GM18498 (cell line): ENCODE measurements at regions not wholly inside any gene's neighbourhood (a gene's known extent, or its start where the extent isn't known, plus 50 kb on each side); places are given as distances from the start of the nearest gene placed in this dataset.
A peak's percentile ranks its signal among the peaks of the same experiment; 100 is the strongest.
"Not testable (repeated sequence)": the region's sequence is repeated elsewhere in the genome, so short reads cannot be mapped to it uniquely, and the experiment has no call there.

ENCODE experiments used
- ATAC-seq: cut with Tn5 transposase; IDR thresholded peaks from one replicate; pipeline ENCODE4 v1.9.1; 2021; ENCODE audit warnings: mild to moderate bottlenecking, moderate library complexity; ENCODE audit not compliant: unreplicated experiment

DNA sequence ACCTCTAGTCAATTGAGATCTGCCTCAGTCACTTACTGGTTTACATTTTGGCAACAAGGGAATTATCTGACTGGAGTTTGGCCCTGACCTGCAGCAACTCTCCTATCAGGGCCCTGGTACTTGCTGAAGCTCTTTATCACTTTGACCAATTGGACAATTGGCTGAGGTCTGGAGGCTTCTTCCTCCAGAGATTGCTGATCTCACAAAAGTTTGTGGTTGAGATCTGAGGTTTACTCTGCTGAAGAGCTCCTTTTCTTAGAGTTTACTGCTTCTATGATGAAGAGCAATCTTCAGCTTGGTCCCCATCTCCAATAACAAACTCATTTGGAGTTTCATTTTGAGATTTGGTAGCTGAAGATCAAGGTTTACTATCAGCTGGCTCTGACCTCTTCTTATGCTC, 276.9 kb upstream of the SGCG start:
- no peak for ATAC-seq

GRCh38 chr13:22915442-22916082, 265.2 kb upstream of the SGCG start:
- ATAC-seq, result peak; percentile 80

GRCh38 chr13:22916276-22916675, 264.5 kb upstream of the SGCG start:
- ATAC-seq, result not testable (repeated sequence)

- ATAC-seq, result peak; percentile 30
These were observed 254.7 kb upstream of the SGCG start for GRCh38 chr13:22925881-22926747.

DNA sequence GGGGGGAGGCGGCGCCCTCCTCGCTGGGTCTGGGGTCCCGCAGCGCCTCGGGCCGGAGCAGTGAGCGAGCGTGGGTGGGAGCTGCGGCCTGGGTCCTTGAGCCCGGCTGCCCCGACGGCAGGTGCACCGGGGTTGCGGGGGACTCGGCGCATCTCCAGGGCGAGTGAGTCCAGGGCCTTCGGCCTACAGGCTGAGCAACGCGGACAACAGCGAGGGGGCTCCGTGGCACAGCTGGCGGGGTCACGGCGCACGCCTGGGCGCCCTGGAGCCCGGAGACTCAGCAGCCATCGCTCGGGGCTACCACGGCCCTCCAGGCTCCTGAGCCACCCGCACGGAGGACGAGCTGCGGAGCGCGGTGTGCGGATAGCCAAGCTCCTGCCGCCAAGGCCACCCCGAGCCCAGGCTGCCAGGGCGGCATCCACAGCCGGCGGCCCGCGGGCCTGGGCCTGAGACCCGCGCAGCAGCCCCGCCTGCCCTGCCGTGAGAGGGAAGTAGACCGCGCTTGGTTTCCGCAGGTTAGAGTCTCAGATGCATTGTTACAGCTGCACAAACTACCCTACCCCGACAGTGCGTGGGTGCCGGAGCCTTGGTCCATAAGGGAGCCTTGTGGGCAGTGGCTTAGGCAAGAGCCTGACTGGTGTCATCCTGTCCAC, 253.9 kb upstream of the SGCG start:
- ATAC-seq, result peak; percentile 54

DNA sequence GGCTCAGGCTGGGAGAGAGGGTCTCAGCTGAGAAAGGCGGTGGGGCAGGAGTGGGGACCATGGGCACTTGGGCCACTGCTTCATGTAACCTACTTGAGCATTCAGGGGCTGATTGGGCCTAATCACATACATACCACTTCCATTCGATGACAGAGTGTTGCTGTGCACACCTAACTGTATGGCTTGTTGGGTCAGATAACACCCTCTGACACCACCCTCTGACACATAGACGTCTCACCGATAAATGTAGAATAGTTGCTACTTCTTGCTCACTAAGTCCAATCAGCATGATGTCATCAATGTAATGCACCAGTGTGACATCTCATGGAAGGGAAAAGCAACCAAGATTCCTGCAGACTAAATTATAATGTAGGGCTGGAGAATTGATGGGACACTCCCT, 252.9 kb upstream of the SGCG start:
- not testable (repeated sequence) for ATAC-seq

GRCh38 chr13:22929381-22930126, 251.2 kb upstream of the SGCG start:
- no peak for ATAC-seq

GRCh38 chr13:22931576-22931975, 249.2 kb upstream of the SGCG start:
- no peak for ATAC-seq

DNA sequence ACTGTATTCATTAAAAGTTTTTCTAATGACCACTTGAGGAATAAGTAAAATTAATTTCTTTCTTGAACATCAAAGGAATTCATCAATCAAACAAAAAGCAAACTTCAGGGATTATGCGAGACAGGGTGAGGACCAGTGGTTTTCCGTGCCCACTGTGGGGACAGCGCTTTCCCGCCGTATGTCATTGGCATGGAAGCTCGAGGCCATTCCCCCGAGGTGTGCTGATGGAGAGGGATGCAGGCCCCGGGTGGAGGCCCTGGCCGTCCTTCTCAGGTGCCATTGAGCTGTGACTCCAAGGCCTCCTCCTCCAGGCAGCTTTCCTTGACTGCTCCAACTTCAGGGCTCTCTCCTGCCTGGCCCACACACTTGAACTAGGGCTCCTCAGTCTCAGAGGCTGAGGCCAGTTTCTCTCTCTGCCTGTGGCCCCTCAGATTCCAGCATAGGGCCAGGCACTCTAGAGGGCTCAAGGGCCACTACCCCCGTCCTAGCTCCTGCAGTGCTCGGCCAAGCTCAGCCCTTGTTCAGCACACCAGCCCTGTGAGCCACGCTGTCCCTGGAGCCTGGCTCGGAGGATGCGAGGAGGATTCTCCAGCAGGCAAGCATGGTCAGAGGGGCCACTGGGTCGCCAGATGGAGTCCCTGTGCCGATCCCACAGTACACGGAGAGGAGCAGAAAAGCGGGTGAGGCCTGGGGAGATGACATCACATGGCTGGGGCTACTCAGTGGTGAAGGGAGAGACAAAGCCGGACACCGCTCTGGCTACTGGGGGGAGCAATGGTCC, 248.0 kb upstream of the SGCG start:
- not testable (repeated sequence) for ATAC-seq

DNA sequence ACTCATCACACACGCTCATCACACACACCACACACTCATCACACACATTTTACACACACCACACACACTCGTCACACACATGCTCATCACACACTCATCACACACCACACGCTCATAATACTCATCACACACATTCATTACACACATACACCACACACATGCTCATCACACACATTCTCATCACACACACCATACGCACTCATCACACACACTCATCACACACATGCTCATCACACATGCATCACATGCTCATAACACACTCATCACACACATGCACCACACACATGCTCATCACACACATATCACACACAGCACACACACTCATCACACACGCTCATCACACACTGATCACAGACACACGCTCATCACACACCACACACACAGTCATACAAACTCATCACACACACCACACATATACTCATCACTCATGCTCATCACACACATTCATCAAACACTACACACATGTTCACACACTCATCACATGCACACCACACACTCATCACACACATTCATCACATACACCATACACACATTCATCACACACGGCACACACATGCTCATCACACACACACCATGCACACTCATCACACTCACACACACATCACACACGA, 247.1 kb upstream of the SGCG start:
- ATAC-seq, result no peak

DNA sequence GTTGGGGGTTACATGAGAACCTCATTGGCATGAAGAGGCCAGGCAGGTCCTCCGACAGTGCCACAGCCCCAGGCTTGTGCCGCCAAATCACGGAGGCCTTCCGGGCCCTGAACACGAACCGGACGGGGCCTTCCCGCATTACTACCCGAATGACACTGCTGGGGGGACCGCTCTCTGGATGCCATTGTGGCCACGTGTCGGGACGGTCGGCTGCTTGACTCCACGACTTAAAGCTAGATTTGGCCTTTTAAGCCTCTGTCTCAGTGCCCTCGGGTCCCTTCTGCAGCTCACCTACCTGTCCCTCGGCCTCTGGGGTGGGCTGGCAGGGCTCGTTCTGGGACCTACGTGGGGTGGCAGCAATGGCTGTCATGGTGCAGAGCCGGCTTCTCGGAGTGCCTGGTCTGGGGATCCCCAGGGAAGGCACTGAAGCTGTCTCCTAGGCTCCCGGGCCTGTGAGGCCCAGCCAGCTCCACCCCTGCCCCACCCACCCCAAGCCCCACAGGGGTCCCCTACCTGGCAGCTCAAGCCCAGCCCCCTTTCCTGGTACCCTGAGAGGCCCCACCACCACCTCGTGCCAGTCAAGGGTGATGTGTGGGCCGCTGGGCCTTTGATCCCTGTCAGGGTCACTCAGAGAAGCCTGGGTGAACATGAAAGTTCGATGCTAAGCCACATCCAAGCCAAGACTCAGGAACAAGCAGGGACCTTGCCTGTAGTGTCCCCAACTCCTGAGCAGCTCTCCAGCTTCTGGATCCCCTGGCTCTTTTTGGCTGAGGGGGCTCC, 245.8 kb upstream of the SGCG start:
- no peak for ATAC-seq

GRCh38 chr13:22936228-22936627, 244.6 kb upstream of the SGCG start:
- ATAC-seq, result no peak

DNA sequence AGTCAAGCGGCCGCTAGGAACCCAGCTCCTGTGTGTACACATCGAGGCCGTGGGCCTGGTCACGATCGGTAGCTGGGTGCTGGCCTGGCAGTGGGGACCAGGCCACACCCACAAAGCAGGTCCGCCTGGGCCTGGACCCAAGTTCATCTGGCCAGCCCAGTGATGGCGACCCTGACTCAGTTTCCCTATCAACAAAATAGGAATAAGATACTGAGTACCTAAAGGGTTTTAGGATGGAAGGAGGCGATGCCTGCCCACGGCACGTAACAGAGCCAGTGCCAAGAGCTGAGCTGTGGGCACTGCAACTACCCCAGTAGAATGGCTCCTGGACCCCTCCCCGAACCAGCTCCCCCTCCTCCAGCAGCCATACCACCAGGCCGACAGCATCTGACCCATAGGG, 243.5 kb upstream of the SGCG start:
- ATAC-seq, result no peak

DNA sequence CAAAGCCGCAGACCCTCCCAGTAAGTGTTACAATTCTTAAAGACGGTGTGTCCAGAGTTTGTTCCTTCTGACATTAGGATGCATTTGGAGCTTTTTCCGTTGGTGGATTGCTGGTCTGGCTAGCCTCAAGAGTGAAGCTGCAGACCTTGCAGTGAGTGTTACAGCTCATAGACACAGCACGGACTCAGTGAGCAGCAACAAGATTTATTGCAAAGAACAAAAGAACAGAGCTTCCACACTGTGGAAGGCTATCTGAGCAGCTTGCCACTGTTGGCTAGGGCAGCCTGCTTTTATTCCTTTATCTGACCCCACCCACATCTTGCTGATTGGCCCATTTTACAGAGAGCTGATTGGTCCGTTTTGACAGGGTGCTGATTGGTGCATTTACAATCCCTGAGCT, 242.8 kb upstream of the SGCG start:
- no peak for ATAC-seq

DNA sequence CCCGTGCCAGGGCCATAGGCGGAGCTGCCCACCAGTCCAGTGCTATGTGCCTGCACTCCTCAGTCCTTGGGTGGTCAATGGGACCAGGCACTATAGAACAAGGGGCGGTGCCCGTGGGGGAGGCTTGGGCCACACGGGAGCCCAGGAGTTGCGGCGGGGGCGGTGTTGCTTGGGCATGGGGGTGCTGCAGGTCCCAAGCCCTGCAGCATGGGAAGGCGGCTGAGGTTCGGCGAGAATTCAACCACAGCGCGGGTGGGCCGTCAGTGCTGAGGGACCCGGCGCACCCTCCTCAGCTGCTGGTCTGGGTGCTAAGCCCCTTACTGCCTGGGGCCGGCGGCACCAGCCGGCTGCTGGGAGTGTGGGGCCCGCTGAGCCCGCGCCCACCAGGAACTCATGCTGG, 242.2 kb upstream of the SGCG start:
- no peak for ATAC-seq

- ATAC-seq, result no peak
These were observed 241.6 kb upstream of the SGCG start for GRCh38 chr13:22939157-22939556.

GRCh38 chr13:22940090-22940710, 240.6 kb upstream of the SGCG start:
- no peak for ATAC-seq

DNA sequence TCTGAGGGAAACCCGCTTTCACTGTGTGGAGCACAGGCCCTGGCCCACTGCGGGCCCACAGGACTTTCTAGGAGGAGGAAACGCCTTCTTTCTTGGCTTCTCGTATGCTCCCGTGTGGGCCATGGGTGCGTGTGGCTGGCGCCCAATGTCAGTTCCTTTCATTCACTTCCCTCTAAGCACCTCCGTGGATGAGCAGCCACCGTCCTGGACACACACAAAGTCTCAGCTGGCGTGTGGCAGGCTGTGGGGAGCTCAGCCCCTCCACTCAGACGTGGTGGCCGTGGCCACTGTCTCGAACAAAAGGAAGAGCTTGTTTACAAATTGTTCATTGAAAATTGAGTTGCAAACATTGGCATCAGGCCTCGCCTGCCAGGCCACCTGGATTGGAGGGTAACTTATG, 240.0 kb upstream of the SGCG start:
- no peak for ATAC-seq

DNA sequence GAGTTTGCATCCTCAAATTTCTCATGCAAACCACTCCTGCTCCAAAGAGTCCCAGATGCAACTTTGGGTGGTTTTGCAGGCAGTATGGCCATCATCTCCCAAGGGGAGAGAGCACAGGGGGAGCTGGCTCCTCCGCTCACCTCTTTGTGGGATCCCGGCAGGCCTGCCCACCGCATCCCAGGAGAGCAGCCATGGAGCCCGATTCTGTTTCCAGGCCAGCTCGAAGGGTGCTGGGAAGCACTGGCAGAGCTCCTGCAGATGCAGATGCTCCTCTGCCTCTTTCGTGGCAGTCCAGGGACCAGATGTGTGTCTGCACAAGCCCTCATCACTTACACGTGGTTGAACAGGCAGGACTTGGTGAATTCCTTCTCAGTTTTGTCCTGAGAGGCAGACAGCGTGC, 239.3 kb upstream of the SGCG start:
- ATAC-seq, result not testable (repeated sequence)
